Upper lobe of left lung (tissue), 4 donors: ENCODE measurements at regions not wholly inside any gene's neighbourhood (a gene's known extent, or its start where the extent isn't known, plus 50 kb on each side); places are given as distances from the start of the nearest gene placed in this dataset.
"Not testable (repeated sequence)": the region's sequence is repeated elsewhere in the genome, so short reads cannot be mapped to it uniquely, and the experiment has no call there.

Experiments used
- POLR2A ChIP-seq, 4 donors: fragments of 450-650 bp; IDR thresholded peaks; one replicate each; pipeline ENCODE4 v1.5.1; 2016 to 2017; ENCODE audit warnings: antibody characterized with exemption in 4 of 4, mild to moderate bottlenecking in 2 of 4
- TF ChIP-seq, protein P1 (sequence below), 6 experiments: fragments of 450-650 bp in 4 of 6; fragments of 200-600 bp in 2 of 6; sonication (generic) in 2 of 6; IDR thresholded peaks; one replicate each; pipeline ENCODE4 v1.5.1; 2016 to 2019; ENCODE audit warnings: antibody characterized with exemption in 6 of 6

DNA sequence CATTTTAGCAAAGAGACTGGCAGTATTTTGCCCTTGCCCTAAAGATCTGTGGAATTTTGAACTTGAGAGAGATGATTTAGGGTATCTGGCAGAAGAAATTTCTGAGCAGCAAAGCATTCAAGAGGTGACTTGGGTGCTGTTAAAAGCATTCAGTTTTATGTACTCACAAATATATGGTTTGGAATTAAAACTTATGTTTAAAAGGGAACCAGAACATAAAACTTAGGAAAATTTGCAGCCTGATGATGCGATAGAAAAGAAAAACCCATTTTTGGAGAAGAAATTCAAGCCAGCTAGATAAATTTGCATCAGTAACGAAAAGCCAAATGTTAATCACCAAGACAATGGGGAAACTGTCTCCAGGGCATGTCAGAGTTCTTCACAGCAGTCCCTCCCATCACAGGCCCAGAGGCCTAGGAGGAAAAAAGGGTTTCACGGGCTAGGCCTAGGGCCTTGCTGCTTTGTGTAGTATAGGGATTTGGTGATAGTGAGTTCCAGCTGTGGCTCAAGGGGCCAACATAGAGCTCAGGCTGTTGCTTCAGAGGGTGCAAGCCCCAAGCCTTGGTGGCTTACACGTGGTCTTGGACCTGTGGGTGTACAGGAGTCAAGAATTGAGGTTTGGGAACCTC lies 104.4 kb downstream of the ASB1 start:
- TF ChIP-seq, protein P1, sequence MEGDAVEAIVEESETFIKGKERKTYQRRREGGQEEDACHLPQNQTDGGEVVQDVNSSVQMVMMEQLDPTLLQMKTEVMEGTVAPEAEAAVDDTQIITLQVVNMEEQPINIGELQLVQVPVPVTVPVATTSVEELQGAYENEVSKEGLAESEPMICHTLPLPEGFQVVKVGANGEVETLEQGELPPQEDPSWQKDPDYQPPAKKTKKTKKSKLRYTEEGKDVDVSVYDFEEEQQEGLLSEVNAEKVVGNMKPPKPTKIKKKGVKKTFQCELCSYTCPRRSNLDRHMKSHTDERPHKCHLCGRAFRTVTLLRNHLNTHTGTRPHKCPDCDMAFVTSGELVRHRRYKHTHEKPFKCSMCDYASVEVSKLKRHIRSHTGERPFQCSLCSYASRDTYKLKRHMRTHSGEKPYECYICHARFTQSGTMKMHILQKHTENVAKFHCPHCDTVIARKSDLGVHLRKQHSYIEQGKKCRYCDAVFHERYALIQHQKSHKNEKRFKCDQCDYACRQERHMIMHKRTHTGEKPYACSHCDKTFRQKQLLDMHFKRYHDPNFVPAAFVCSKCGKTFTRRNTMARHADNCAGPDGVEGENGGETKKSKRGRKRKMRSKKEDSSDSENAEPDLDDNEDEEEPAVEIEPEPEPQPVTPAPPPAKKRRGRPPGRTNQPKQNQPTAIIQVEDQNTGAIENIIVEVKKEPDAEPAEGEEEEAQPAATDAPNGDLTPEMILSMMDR (IDR thresholded peaks at IDR 0.05): not testable (repeated sequence)
- TF ChIP-seq POLR2A (IDR thresholded peaks at IDR 0.05): not testable (repeated sequence)
